Central memory CD8-positive, alpha-beta T cell (primary cell): ENCODE measurements at regions not wholly inside any gene's neighbourhood (a gene's known extent, or its start where the extent isn't known, plus 50 kb on each side); places are given as distances from the start of the nearest gene placed in this dataset.
"Not testable (repeated sequence)": the region's sequence is repeated elsewhere in the genome, so short reads cannot be mapped to it uniquely, and the experiment has no call there.

Experiments
- ATAC-seq: fragments of 150-1000 bp; cut with Tn5 transposase; replicated peaks from 2 replicates; pipeline ENCODE4 v1.10.0; 2022; ENCODE audit warnings: mild to moderate bottlenecking, moderate FRiP score, moderate number of reproducible peaks; ENCODE audit not compliant: poor library complexity, severe bottlenecking; ENCODE audit errors: extremely low read depth
- DNase-seq, 2 donors: peaks; one replicate each; pipeline ENCODE4 v3.0.0; 2021; ENCODE audit warnings: low spot score in 2 of 2
- H3K27ac Mint-ChIP-seq: one replicate; pipeline ENCODE4 v1.8.0; 2022; ENCODE audit warnings: low read depth, mild to moderate bottlenecking, moderate library complexity, mixed read lengths
- H3K27me3 Mint-ChIP-seq: one replicate; pipeline ENCODE4 v1.8.0; 2022; ENCODE audit warnings: mixed read lengths
- H3K36me3 Mint-ChIP-seq: one replicate; pipeline ENCODE4 v1.8.0; 2022; ENCODE audit warnings: mild to moderate bottlenecking, moderate library complexity, mixed read lengths; ENCODE audit not compliant: insufficient read depth
- H3K4me1 Mint-ChIP-seq: one replicate; pipeline ENCODE4 v1.8.0; 2022; ENCODE audit warnings: mixed read lengths
- H3K4me3 Mint-ChIP-seq: one replicate; pipeline ENCODE4 v1.8.0; 2022; ENCODE audit warnings: mild to moderate bottlenecking, moderate library complexity, mixed read lengths
- H3K9me3 Mint-ChIP-seq: one replicate; pipeline ENCODE4 v1.8.0; 2022; ENCODE audit warnings: mixed read lengths

DNA sequence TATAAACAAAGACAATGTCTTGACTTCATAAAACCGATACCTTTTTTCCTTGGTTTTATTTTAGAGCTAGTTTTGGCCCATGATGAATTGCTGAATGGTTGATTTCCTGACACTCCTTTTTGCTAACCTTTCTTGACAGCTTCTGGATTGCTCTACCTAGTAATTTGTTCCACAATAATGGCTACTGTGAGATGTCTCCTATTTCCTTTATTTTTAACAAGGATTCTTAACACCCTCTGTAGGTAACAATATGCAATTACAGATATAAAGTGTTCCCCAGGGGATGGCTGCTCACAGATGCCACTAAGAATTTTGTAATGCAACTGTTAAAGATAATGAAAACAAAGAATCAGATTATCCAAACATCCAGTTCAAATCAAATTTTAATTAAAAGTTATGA lies 100.8 kb upstream of the ATP5MC3 start:
- DNase-seq (no peak), ATAC-seq (no peak)
- Mint-ChIP-seq H3K4me1 (no peaks in the 10 kb centered on the region), H3K27me3 (peaks cover 13% of the 10 kb centered on the region), H3K36me3 (peaks cover 2% of the 10 kb centered on the region), H3K4me3 (no peak overlapping the region), H3K27ac (no peak overlapping the region), H3K9me3 (no peaks in the 10 kb centered on the region)

DNA sequence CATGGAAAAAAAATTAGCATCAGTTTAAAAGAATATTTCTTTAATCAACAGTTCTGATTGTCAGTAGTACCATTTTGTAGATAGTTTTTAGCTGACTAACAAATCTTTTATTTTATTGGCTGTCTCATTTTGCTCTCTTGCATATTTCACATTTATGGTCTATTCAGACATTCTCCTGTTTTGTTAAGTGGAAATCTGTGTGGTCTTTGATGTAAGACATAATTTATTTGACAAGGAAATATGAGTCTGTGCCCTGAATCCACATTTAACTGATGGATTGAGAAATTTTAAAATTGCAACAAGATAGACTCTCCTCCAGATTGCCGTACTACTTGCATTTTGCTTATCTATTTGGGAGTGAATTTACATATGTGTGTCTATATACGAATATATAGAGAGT lies 96.3 kb upstream of the ATP5MC3 start:
- H3K4me3 Mint-ChIP-seq: no peak overlapping the region
- no peaks in the 10 kb centered on the region for H3K9me3 Mint-ChIP-seq
- H3K36me3 Mint-ChIP-seq: no peaks in the 10 kb centered on the region
- H3K27me3 Mint-ChIP-seq: no peaks in the 10 kb centered on the region
- H3K27ac Mint-ChIP-seq: no peak overlapping the region
- DNase-seq (no peak), ATAC-seq (no peak)
- no peaks in the 10 kb centered on the region for H3K4me1 Mint-ChIP-seq

DNA sequence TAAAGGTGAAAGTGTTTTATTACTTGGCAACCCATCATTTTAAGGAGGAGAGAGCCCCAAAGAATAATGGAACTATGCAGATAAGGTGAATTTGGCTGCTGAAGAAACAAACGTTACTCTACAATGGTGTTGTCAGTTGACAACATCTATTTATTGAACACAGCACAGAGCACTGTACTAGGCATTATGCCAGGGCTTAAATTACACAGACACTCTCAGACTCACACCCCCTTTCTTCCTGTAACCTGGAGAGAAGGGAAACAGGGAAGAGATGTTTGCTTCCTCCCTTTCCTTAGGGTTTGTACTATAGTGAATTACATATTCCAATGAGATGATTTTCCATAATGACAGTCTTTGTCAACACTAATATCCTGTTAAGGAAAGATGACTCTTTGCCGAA lies 94.0 kb upstream of the ATP5MC3 start:
- no peak for ATAC-seq
- H3K4me3 Mint-ChIP-seq: no peak overlapping the region
- no peaks in the 10 kb centered on the region for H3K9me3 Mint-ChIP-seq
- peaks cover 14% of the 10 kb centered on the region for H3K27me3 Mint-ChIP-seq
- no peak overlapping the region for H3K27ac Mint-ChIP-seq
- no peaks in the 10 kb centered on the region for H3K36me3 Mint-ChIP-seq
- no peaks in the 10 kb centered on the region for H3K4me1 Mint-ChIP-seq
- no peak for DNase-seq

DNA sequence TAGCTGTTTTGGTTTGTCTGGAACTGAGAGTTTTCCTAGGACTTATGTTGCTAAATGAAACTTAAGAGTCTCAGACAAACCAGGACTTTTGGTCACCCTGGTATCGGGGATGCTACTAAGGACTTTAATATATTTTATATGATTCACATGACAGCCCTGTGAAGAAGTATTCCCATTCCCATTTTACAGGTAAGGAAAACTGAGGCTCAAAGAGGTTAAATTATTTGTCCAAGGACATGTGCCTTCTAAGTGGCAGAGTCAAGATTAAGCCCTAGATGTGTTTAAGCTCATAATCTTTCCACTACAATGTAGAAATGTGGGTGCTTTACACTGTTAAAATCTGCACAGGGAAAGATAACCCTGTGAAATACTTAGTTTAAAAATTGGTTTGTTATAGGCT lies 77.7 kb upstream of the ATP5MC3 start:
- no peak overlapping the region for H3K4me3 Mint-ChIP-seq
- H3K27ac Mint-ChIP-seq: no peak overlapping the region
- no peaks in the 10 kb centered on the region for H3K4me1 Mint-ChIP-seq
- DNase-seq (no peak), ATAC-seq (no peak)
- H3K36me3 Mint-ChIP-seq: no peaks in the 10 kb centered on the region
- peaks cover 23% of the 10 kb centered on the region for H3K27me3 Mint-ChIP-seq
- H3K9me3 Mint-ChIP-seq: no peaks in the 10 kb centered on the region

DNA sequence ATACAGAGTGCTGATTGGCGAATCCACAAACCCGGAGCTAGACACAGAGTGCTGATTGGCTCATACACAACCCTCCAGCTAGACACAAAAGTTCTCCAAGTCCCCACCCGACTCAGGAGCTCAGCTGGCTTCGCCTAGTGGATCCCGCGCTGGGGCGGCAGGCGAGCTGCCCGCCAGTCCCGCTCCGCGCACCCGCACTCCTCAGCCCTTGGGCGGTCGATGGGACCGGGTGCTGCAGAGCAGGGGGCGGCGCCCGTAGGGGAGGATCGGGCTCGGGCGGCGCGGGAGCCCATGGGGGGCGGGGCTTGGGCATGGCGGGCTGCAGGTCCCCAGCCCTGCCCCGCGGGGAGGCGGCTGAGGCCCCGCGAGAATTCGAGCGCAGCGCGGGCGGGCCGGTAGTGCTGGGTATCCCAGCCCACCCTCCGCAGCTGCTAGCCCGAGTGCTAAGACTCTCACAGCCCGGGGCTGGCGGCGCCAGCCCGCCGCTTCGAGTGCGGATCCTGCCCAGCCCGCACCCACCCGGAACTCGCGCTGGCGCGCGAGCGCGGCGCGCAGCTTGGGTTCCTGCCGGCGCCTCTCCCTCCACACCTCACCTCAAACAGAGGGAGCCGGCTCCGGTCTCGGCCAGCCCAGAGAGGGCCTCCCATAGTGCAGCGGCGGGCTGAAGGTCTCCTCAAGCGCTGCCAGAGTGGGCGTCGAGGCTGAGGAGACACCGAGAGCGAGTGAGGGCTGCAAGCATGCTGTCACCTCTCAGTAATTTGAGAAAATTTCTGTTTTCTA lies 75.5 kb upstream of the ATP5MC3 start:
- DNase-seq: no peak
- Mint-ChIP-seq H3K4me1 (no peaks in the 10 kb centered on the region), H3K36me3 (no peaks in the 10 kb centered on the region), H3K27me3 (peaks cover 41% of the 10 kb centered on the region), H3K4me3 (no peak overlapping the region), H3K27ac (no peak overlapping the region), H3K9me3 (no peaks in the 10 kb centered on the region)
- no peak for ATAC-seq

DNA sequence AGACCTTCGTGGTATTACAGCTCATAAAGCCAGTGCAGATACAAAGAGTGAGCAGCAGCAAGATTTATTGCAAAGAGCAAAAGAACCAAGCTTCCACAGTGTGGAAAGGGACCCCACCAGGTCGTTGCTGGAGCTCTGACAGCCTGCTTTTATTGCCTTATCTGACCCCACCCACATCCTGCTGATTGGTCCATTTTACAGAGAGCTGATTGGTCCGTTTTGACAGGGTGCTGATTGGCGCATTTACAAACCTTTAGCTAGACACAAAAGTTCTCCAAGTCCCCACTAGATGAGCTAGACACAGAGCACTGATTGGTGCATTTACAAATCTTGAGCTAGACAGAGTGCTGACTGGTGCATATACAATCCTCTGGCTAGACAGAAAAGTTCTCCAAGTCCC lies 74.9 kb upstream of the ATP5MC3 start:
- DNase-seq, H3K4me3 Mint-ChIP-seq, ATAC-seq, H3K27ac Mint-ChIP-seq, H3K9me3 Mint-ChIP-seq, H3K36me3 Mint-ChIP-seq, H3K4me1 Mint-ChIP-seq: not testable (repeated sequence)
- H3K27me3 Mint-ChIP-seq: peaks cover 41% of the 10 kb centered on the region

DNA sequence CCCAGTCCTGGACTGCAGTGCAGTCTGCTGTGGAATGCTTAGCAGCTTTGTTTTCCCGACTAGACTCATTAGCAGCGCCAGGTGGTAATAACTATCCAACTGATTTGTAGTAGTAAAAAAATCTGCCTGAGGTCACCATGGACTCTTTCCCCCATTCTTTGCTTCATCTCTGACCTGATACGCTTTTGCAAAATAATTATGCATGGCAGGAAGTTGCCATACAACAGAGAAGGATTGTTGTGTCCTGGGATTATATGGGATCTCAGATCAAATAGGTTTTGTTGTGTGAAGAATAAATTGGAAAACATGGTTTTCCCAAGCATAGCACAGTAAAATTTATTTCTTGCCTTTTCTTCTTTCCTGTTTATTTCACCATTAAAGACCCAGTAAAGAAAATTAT lies 72.4 kb upstream of the ATP5MC3 start:
- H3K9me3 Mint-ChIP-seq: no peaks in the 10 kb centered on the region
- no peaks in the 10 kb centered on the region for H3K4me1 Mint-ChIP-seq
- H3K27ac Mint-ChIP-seq: no peak overlapping the region
- peaks cover 31% of the 10 kb centered on the region for H3K27me3 Mint-ChIP-seq
- no peak for DNase-seq
- no peaks in the 10 kb centered on the region for H3K36me3 Mint-ChIP-seq
- no peak overlapping the region for H3K4me3 Mint-ChIP-seq
- ATAC-seq: no peak

DNA sequence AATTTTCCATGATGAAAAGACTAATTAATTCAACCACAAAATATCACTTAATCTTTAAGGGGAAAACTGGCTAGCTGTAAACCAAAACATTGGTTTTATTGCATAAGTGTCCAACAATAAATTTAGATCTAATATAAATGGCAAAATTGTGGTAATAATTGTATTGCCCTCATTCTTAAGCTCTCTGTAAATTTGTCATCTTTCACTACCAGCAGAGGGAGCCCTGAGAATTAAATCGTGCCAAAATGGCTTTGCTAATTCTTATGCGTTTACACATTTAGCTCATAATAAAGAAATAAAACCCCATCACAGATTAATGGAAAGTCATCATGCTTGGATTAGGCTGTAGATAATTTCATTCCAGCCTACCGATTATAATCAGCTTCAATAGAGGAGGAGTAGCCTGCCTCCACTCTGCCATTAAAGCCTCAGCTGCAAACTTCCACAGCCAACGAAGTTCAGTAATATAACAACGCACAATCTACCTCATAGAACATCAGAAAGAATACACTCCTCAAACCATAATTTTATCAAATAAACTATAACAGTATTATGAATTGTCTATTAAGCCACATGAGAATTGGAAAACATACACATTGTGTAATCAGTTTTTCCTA lies 70.0 kb upstream of the ATP5MC3 start:
- no peaks in the 10 kb centered on the region for H3K4me1 Mint-ChIP-seq
- no peaks in the 10 kb centered on the region for H3K9me3 Mint-ChIP-seq
- DNase-seq (no peak), ATAC-seq (no peak)
- no peak overlapping the region for H3K4me3 Mint-ChIP-seq
- no peaks in the 10 kb centered on the region for H3K36me3 Mint-ChIP-seq
- no peak overlapping the region for H3K27ac Mint-ChIP-seq
- H3K27me3 Mint-ChIP-seq: peaks cover 20% of the 10 kb centered on the region

DNA sequence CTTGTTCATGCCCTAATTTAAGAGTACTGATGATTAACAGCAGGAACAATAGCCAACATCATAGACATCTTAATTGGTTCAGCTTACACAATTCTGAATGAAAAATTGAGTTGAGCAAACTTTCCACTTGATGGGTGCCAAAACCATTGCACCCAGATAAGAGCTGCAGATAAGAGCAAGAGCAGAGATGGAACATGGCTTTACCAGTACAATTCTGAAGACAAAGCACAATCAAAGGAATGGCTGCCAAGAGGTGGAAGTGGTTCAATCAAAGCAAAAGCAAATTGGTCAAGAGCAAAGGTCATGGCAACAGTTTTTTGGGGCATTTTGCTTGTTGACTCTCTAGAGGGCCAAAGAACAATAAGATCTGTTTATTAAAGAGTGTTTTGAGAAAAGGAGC lies 65.6 kb upstream of the ATP5MC3 start:
- Mint-ChIP-seq H3K9me3 (no peaks in the 10 kb centered on the region), H3K4me3 (no peak overlapping the region), H3K27me3 (peaks cover 1% of the 10 kb centered on the region), H3K27ac (no peak overlapping the region), H3K4me1 (no peaks in the 10 kb centered on the region), H3K36me3 (no peaks in the 10 kb centered on the region)
- no peak for DNase-seq
- ATAC-seq: no peak

DNA sequence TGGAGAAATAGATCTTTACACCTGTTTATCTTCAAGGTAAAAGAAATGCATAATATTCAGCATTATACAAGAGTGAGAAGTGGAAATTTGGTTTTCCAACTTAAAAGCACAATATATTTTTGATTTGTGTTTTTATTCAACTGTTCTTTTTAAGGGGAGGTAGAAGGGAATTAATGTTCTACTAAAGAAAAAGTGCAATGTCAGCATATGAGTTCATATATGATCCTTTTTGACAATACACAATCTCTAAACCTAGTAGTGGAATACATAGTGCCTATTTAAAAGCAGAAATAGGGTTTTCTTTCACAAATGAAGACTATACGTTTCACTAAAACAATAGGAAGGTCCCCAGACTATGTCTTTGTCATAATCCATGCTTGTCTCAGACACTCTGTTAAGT lies 63.2 kb upstream of the ATP5MC3 start:
- peaks cover 23% of the 10 kb centered on the region for H3K27me3 Mint-ChIP-seq
- no peaks in the 10 kb centered on the region for H3K4me1 Mint-ChIP-seq
- ATAC-seq: no peak

DNA sequence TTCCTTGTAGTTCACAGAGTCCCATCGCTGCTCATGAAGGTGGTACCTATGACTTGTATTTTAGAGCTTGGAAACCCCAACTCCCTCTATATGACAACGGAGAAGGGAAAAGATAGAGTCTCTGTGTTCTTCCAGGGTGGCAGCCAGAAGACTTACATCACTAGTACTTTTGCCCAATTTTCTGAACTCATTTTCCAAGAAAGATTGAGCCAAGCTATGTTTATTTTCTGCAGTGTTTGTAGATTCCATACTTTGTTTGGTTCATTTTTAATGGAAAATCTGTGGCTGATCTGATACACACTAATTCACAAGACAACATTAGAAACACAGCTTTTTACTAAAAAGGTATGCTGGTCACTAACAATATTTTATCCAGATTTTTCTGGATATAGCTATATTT lies 60.2 kb upstream of the ATP5MC3 start:
- Mint-ChIP-seq H3K9me3 (no peaks in the 10 kb centered on the region), H3K27ac (no peak overlapping the region), H3K36me3 (no peaks in the 10 kb centered on the region), H3K27me3 (peaks cover 23% of the 10 kb centered on the region), H3K4me1 (no peaks in the 10 kb centered on the region), H3K4me3 (no peak overlapping the region)
- ATAC-seq (no peak), DNase-seq (no peak)

More for the DNA sequence above, 63.2 kb upstream of the ATP5MC3 start:
- Mint-ChIP-seq H3K4me3 (no peak overlapping the region), H3K9me3 (no peaks in the 10 kb centered on the region), H3K27ac (no peak overlapping the region), H3K36me3 (no peaks in the 10 kb centered on the region)
- no peak for DNase-seq

DNA sequence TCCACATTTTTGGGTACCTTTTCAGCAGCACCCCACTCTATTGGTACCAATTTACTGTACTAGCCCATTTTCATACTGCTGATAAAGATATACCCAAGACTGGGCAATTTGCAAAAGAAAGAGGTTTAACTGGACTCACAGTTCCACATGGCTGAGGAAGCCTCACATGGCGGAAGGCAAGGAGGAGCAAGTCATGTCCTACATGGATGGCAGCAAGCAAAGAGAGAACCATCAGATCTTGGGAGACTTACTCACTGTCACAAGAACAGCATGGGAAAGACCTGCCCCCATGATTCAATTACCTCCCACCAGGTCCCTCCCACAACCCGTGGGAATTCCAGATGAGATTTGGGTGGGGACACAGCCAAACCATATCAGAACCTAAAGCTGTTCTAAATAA lies 58.5 kb upstream of the ATP5MC3 start:
- H3K27me3 Mint-ChIP-seq: peaks cover 23% of the 10 kb centered on the region
- H3K9me3 Mint-ChIP-seq, H3K27ac Mint-ChIP-seq, H3K4me1 Mint-ChIP-seq, H3K4me3 Mint-ChIP-seq, ATAC-seq, DNase-seq, H3K36me3 Mint-ChIP-seq: not testable (repeated sequence)

DNA sequence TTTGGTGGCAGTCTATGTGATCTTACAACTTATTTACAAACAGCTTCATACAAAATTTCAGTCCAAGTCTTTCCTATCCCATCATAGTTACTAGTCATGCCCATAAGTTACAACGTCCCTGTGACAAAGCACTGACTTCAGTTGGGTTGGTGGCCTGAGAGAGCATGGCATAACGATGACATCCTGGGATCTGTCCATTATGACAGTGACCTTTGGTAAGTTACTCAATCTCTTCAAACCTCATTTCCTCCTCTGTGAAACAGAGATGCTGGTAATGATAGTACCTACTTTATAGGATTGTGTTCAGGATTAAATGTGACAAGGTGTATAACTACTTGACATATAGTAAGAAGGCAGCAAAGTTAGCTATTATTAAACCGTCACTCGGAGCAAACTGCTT lies 55.4 kb upstream of the ATP5MC3 start:
- no peak for DNase-seq
- Mint-ChIP-seq H3K4me1 (no peaks in the 10 kb centered on the region), H3K27ac (no peak overlapping the region), H3K27me3 (peaks cover 20% of the 10 kb centered on the region), H3K9me3 (no peaks in the 10 kb centered on the region), H3K4me3 (no peak overlapping the region), H3K36me3 (no peaks in the 10 kb centered on the region)
- ATAC-seq: no peak
